Upper lobe of left lung (tissue), 4 donors: ENCODE measurements at regions not wholly inside any gene's neighbourhood (a gene's known extent, or its start where the extent isn't known, plus 50 kb on each side); places are given as distances from the start of the nearest gene placed in this dataset.

ENCODE experiments used
- POLR2A ChIP-seq, 4 donors: fragments of 450-650 bp; IDR thresholded peaks; one replicate each; pipeline ENCODE4 v1.5.1; 2016 to 2017; ENCODE audit warnings: antibody characterized with exemption in 4 of 4, mild to moderate bottlenecking in 2 of 4
- POLR2AphosphoS5 ChIP-seq, 2 donors: sonication (generic); formaldehyde crosslinking; IDR thresholded peaks; one replicate each; pipeline ENCODE4 v1.5.1; 2017; ENCODE audit warnings: antibody characterized with exemption in 2 of 2
- TF ChIP-seq, protein P1 (sequence below), 6 experiments: fragments of 450-650 bp in 4 of 6; fragments of 200-600 bp in 2 of 6; sonication (generic) in 2 of 6; IDR thresholded peaks; one replicate each; pipeline ENCODE4 v1.5.1; 2016 to 2019; ENCODE audit warnings: antibody characterized with exemption in 6 of 6

DNA sequence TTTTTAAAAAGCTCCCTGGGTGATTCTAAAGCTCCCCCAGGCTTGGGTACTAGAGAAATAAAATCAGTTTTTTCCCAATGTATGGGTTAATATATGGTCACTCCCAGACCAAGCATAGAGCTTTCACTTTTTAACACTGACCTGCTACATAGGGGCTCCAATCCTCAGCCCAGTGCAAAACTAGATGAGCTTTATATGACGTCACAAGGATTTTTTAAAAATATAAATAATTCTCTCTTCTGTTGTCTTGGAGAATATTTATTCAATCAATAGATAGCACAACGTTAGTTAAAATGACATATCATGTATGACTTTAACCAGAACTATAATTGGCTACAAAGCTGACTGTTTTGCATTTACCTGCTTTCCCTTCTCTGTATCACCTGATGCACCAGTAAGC lies 137.9 kb upstream of the TMCC3 start:
- TF ChIP-seq, protein P1, sequence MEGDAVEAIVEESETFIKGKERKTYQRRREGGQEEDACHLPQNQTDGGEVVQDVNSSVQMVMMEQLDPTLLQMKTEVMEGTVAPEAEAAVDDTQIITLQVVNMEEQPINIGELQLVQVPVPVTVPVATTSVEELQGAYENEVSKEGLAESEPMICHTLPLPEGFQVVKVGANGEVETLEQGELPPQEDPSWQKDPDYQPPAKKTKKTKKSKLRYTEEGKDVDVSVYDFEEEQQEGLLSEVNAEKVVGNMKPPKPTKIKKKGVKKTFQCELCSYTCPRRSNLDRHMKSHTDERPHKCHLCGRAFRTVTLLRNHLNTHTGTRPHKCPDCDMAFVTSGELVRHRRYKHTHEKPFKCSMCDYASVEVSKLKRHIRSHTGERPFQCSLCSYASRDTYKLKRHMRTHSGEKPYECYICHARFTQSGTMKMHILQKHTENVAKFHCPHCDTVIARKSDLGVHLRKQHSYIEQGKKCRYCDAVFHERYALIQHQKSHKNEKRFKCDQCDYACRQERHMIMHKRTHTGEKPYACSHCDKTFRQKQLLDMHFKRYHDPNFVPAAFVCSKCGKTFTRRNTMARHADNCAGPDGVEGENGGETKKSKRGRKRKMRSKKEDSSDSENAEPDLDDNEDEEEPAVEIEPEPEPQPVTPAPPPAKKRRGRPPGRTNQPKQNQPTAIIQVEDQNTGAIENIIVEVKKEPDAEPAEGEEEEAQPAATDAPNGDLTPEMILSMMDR (IDR thresholded peaks at IDR 0.05) = no peak
- TF ChIP-seq POLR2A (IDR thresholded peaks at IDR 0.05) = no peak
- TF ChIP-seq POLR2AphosphoS5 (IDR thresholded peaks at IDR 0.05) = no peak
